ENCODE measurements at regions not wholly inside any gene's neighbourhood (a gene's known extent, or its start where the extent isn't known, plus 50 kb on each side); places are given as distances from the start of the nearest gene placed in this dataset.

DNA sequence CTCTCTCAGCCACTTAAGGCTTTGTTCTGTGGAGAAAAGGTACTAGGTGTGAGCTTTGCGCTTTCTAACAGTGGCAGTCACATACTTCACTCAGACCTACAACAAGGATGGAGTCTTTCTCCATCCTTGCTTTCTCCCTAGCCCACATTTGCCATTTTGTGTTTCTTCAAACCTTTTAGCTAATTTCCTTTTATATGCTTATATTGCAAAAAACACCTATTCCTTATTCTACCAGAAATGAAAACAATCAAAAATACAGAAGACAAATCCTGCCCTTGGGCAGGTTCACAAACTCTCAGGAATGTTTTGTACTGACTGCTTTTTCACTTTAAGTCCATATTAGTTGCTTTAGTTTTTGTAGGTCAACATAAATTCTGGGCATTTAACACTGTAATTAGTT, 914.2 kb downstream of the SQOR start:
- TF ChIP-seq, protein P1, sequence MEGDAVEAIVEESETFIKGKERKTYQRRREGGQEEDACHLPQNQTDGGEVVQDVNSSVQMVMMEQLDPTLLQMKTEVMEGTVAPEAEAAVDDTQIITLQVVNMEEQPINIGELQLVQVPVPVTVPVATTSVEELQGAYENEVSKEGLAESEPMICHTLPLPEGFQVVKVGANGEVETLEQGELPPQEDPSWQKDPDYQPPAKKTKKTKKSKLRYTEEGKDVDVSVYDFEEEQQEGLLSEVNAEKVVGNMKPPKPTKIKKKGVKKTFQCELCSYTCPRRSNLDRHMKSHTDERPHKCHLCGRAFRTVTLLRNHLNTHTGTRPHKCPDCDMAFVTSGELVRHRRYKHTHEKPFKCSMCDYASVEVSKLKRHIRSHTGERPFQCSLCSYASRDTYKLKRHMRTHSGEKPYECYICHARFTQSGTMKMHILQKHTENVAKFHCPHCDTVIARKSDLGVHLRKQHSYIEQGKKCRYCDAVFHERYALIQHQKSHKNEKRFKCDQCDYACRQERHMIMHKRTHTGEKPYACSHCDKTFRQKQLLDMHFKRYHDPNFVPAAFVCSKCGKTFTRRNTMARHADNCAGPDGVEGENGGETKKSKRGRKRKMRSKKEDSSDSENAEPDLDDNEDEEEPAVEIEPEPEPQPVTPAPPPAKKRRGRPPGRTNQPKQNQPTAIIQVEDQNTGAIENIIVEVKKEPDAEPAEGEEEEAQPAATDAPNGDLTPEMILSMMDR (IDR thresholded peaks at IDR 0.05 in 2 of 3, conservative IDR thresholded peaks at IDR 0.05 in 1 of 3; ENCODE audit: borderline replicate concordance in 1 of 3, insufficient read depth in 1 of 3, low read depth in 2 of 3, low read length in 2 of 3) = no peak
- TF ChIP-seq JUND (IDR thresholded peaks at IDR 0.05) (no peak), ZNF274 (IDR thresholded peaks at IDR 0.05; ENCODE audit: low read depth, low read length) (no peak), ELF1 (IDR thresholded peaks at IDR 0.05; ENCODE audit: borderline replicate concordance, low read depth) (no peak)

Data from HCT116 (cell line).